ENCODE measurements at regions not wholly inside any gene's neighbourhood (a gene's known extent, or its start where the extent isn't known, plus 50 kb on each side); places are given as distances from the start of the nearest gene placed in this dataset.

- TF ChIP-seq GATA2 (IDR thresholded peaks at IDR 0.05; ENCODE audit: low read depth, low read length) = no peak
- TF ChIP-seq GATA3 (IDR thresholded peaks at IDR 0.05; ENCODE audit: low read depth, low read length) = no peak
Measured at GRCh38 chr18:34550902-34551301, 159.2 kb upstream of the DTNA start.

- TF ChIP-seq GATA3 (IDR thresholded peaks at IDR 0.05; ENCODE audit: low read depth, low read length) (no peak), GATA2 (IDR thresholded peaks at IDR 0.05; ENCODE audit: low read depth, low read length) (no peak)
Measured at GRCh38 chr18:34551824-34552223, 158.3 kb upstream of the DTNA start.

- no peak for TF ChIP-seq GATA2 (IDR thresholded peaks at IDR 0.05; ENCODE audit: low read depth, low read length)
- no peak for TF ChIP-seq GATA3 (IDR thresholded peaks at IDR 0.05; ENCODE audit: low read depth, low read length)
Measured at GRCh38 chr18:34562252-34562870, 147.7 kb upstream of the DTNA start.

- TF ChIP-seq GATA3 (IDR thresholded peaks at IDR 0.05; ENCODE audit: low read depth, low read length) (no peak), GATA2 (IDR thresholded peaks at IDR 0.05; ENCODE audit: low read depth, low read length) (no peak)
Measured at GRCh38 chr18:34567857-34568256, 142.2 kb upstream of the DTNA start.

GRCh38 chr18:34576622-34577021 is 133.5 kb upstream of the DTNA start:
- no peak for TF ChIP-seq GATA3 (IDR thresholded peaks at IDR 0.05; ENCODE audit: low read depth, low read length)
- no peak for TF ChIP-seq GATA2 (IDR thresholded peaks at IDR 0.05; ENCODE audit: low read depth, low read length)

GRCh38 chr18:34583895-34584294 is 126.2 kb upstream of the DTNA start:
- no peak for TF ChIP-seq GATA3 (IDR thresholded peaks at IDR 0.05; ENCODE audit: low read depth, low read length)
- no peak for TF ChIP-seq GATA2 (IDR thresholded peaks at IDR 0.05; ENCODE audit: low read depth, low read length)

GRCh38 chr18:34590503-34590902 is 119.6 kb upstream of the DTNA start:
- no peak for TF ChIP-seq GATA3 (IDR thresholded peaks at IDR 0.05; ENCODE audit: low read depth, low read length)
- no peak for TF ChIP-seq GATA2 (IDR thresholded peaks at IDR 0.05; ENCODE audit: low read depth, low read length)

GRCh38 chr18:34591920-34592444 is 118.1 kb upstream of the DTNA start:
- TF ChIP-seq GATA2 (IDR thresholded peaks at IDR 0.05; ENCODE audit: low read depth, low read length) (no peak), GATA3 (IDR thresholded peaks at IDR 0.05; ENCODE audit: low read depth, low read length) (no peak)

- TF ChIP-seq GATA2 (IDR thresholded peaks at IDR 0.05; ENCODE audit: low read depth, low read length) (no peak), GATA3 (IDR thresholded peaks at IDR 0.05; ENCODE audit: low read depth, low read length) (no peak)
Measured at GRCh38 chr18:34592481-34592880, 117.6 kb upstream of the DTNA start.

- TF ChIP-seq GATA2 (IDR thresholded peaks at IDR 0.05; ENCODE audit: low read depth, low read length) (no peak), GATA3 (IDR thresholded peaks at IDR 0.05; ENCODE audit: low read depth, low read length) (no peak)
Measured at GRCh38 chr18:34592961-34593382, 117.1 kb upstream of the DTNA start.

GRCh38 chr18:34594266-34594665 is 115.8 kb upstream of the DTNA start:
- TF ChIP-seq GATA3 (IDR thresholded peaks at IDR 0.05; ENCODE audit: low read depth, low read length) (no peak), GATA2 (IDR thresholded peaks at IDR 0.05; ENCODE audit: low read depth, low read length) (no peak)

- TF ChIP-seq GATA2 (IDR thresholded peaks at IDR 0.05; ENCODE audit: low read depth, low read length) (no peak), GATA3 (IDR thresholded peaks at IDR 0.05; ENCODE audit: low read depth, low read length) (no peak)
Measured at GRCh38 chr18:34595690-34596089, 114.4 kb upstream of the DTNA start.

GRCh38 chr18:34598120-34598635 is 111.9 kb upstream of the DTNA start:
- TF ChIP-seq GATA2 (IDR thresholded peaks at IDR 0.05; ENCODE audit: low read depth, low read length) (no peak), GATA3 (IDR thresholded peaks at IDR 0.05; ENCODE audit: low read depth, low read length) (no peak)

GRCh38 chr18:34600158-34600557 is 109.9 kb upstream of the DTNA start:
- TF ChIP-seq GATA3 (IDR thresholded peaks at IDR 0.05; ENCODE audit: low read depth, low read length) (no peak), GATA2 (IDR thresholded peaks at IDR 0.05; ENCODE audit: low read depth, low read length) (no peak)

- TF ChIP-seq GATA3 (IDR thresholded peaks at IDR 0.05; ENCODE audit: low read depth, low read length) (no peak), GATA2 (IDR thresholded peaks at IDR 0.05; ENCODE audit: low read depth, low read length) (no peak)
Measured at GRCh38 chr18:34600874-34601656, 109.0 kb upstream of the DTNA start.
